Astrocyte (in vitro differentiated cells and primary cell): ENCODE measurements at regions not wholly inside any gene's neighbourhood (a gene's known extent, or its start where the extent isn't known, plus 50 kb on each side); places are given as distances from the start of the nearest gene placed in this dataset.

ENCODE experiments used
- DNase-seq: peaks from one replicate; pipeline ENCODE4 v3.0.0-alpha.2; 2010; ENCODE audit warnings: low read depth
- FAIRE-seq: peaks from 2 replicates; lab custom pipeline; 2011; peaks lifted over from hg19 to GRCh38; lab: Jason Lieb, UNC
- H2AFZ ChIP-seq: 2 replicates; pipeline ENCODE4 v1.6.0; 2012; ENCODE audit warnings: low read depth, low read length, inconsistent platforms
- H3K27ac ChIP-seq: 2 replicates; pipeline ENCODE4 v1.5.1; 2011; ENCODE audit warnings: low read depth, low read length, inconsistent platforms
- H3K27me3 ChIP-seq: 2 replicates; pipeline ENCODE4 v1.6.0; 2011; ENCODE audit warnings: low read length, inconsistent platforms; ENCODE audit not compliant: insufficient read depth
- H3K36me3 ChIP-seq: 2 replicates; pipeline ENCODE4 v1.5.1; 2011; ENCODE audit warnings: low read length, inconsistent platforms; ENCODE audit not compliant: insufficient read depth
- H3K4me1 ChIP-seq: 2 replicates; pipeline ENCODE4 v1.5.1; 2011; ENCODE audit warnings: low read length, inconsistent platforms; ENCODE audit not compliant: insufficient read depth
- H3K4me2 ChIP-seq: 2 replicates; pipeline ENCODE4 v1.6.0; 2012; ENCODE audit warnings: low read length, inconsistent platforms
- H3K4me3 ChIP-seq: 2 replicates; pipeline ENCODE4 v1.5.1; 2011; ENCODE audit warnings: low read depth, mild to moderate bottlenecking, low read length, inconsistent platforms; ENCODE audit not compliant: insufficient read depth
- H3K79me2 ChIP-seq: 2 replicates; pipeline ENCODE4 v1.6.0; 2012; ENCODE audit warnings: mild to moderate bottlenecking, low read length, inconsistent platforms; ENCODE audit not compliant: insufficient read depth
- H3K9ac ChIP-seq: 2 replicates; pipeline ENCODE4 v1.6.0; 2012; ENCODE audit warnings: mild to moderate bottlenecking, low read length, inconsistent platforms
- H3K9me3 ChIP-seq: 2 replicates; pipeline ENCODE4 v1.5.1; 2012; ENCODE audit warnings: low read depth, mild to moderate bottlenecking, low read length, inconsistent platforms; ENCODE audit not compliant: insufficient read depth
- H4K20me1 ChIP-seq: 2 replicates; pipeline ENCODE4 v1.6.0; 2012; ENCODE audit warnings: low read length, inconsistent platforms; ENCODE audit not compliant: insufficient read depth
- H3K27ac Mint-ChIP-seq: one replicate; pipeline ENCODE4 v1.8.0; 2021; ENCODE audit warnings: mild to moderate bottlenecking, mixed read lengths; ENCODE audit not compliant: unreplicated experiment
- H3K27me3 Mint-ChIP-seq: one replicate; pipeline ENCODE4 v1.8.0; 2021; ENCODE audit warnings: low read depth, mixed read lengths; ENCODE audit not compliant: unreplicated experiment
- H3K36me3 Mint-ChIP-seq: one replicate; pipeline ENCODE4 v1.8.0; 2021; ENCODE audit warnings: low read depth, mixed read lengths; ENCODE audit not compliant: unreplicated experiment
- H3K4me1 Mint-ChIP-seq: one replicate; pipeline ENCODE4 v1.8.0; 2021; ENCODE audit warnings: low read depth, mixed read lengths; ENCODE audit not compliant: unreplicated experiment
- H3K4me3 Mint-ChIP-seq: one replicate; pipeline ENCODE4 v1.8.0; 2021; ENCODE audit warnings: mild to moderate bottlenecking, moderate library complexity, mixed read lengths; ENCODE audit not compliant: unreplicated experiment
- H3K9me3 Mint-ChIP-seq: one replicate; pipeline ENCODE4 v1.8.0; 2021; ENCODE audit warnings: mild to moderate bottlenecking, mixed read lengths; ENCODE audit not compliant: unreplicated experiment
- EZH2 ChIP-seq: IDR thresholded peaks from 2 replicates; pipeline ENCODE4 v1.6.1; 2012; ENCODE audit warnings: mild to moderate bottlenecking, low read length, inconsistent platforms; ENCODE audit not compliant: insufficient read depth
- TF ChIP-seq, protein P1 (sequence below): IDR thresholded peaks from 2 replicates; pipeline ENCODE4 v1.5.1; 2011; ENCODE audit warnings: low read depth, mild to moderate bottlenecking, inconsistent platforms, low read length, moderate library complexity; ENCODE audit not compliant: insufficient read depth

DNA sequence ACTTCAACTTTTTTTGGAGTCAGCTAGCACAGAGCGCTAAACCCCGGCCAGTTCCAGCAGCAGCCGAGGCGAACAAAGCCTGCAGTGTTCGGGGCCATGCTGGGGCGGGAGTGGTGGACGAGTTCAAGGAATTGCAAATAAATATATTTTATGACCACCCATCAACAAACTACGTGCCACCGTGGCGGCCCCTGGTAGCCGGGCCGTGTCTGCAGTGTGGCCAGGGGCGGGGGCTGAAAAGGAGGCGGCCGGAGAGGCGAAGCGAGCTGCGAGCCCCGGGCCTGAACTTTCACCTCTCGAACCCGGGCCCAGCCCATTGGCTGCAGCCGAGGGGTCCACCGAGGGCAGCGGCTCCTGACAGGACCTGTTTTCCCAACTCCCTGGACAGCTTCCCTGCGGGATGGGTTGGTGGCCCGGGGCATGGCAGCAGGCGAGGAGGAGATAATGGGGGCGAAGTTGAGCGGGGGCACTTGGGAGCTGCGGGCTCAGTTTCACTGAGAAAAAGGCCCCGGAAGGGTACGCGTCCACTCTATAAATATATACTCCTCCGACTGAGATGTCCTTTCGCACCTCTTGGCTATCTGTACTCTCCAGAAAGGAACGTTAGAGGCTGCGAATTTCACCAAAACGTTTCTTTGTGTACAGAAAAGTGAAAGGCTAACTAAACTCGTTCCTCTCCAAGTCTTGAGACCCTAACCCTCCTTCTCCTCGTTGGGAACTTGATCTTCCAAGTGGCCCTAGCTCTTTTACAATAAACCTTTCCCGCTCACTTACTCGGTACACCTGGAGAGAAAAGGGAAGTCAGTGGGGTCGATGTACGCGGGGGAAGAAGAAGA, 164.6 kb upstream of the PPP1R3A start:
- no peak overlapping the region for H3K27ac Mint-ChIP-seq
- Histone ChIP-seq H3K4me1 (peaks cover 23% of the 10 kb centered on the region), H3K4me2 (peak overlapping the region; percentile 89), H3K79me2 (no peaks in the 10 kb centered on the region), H3K27me3 (peaks cover 28% of the 10 kb centered on the region), H3K9me3 (peaks cover 4% of the 10 kb centered on the region), H3K4me3 (peak overlapping the region; percentile 55), H4K20me1 (no peaks in the 10 kb centered on the region), H2AFZ (peak overlapping the region; percentile 52), H3K9ac (no peak overlapping the region), H3K27ac (no peak overlapping the region), H3K36me3 (no peaks in the 10 kb centered on the region)
- H3K4me3 Mint-ChIP-seq, result peak overlapping the region; percentile 75
- peaks cover 31% of the 10 kb centered on the region for H3K27me3 Mint-ChIP-seq
- H3K9me3 Mint-ChIP-seq, result no peaks in the 10 kb centered on the region
- TF ChIP-seq, protein P1, sequence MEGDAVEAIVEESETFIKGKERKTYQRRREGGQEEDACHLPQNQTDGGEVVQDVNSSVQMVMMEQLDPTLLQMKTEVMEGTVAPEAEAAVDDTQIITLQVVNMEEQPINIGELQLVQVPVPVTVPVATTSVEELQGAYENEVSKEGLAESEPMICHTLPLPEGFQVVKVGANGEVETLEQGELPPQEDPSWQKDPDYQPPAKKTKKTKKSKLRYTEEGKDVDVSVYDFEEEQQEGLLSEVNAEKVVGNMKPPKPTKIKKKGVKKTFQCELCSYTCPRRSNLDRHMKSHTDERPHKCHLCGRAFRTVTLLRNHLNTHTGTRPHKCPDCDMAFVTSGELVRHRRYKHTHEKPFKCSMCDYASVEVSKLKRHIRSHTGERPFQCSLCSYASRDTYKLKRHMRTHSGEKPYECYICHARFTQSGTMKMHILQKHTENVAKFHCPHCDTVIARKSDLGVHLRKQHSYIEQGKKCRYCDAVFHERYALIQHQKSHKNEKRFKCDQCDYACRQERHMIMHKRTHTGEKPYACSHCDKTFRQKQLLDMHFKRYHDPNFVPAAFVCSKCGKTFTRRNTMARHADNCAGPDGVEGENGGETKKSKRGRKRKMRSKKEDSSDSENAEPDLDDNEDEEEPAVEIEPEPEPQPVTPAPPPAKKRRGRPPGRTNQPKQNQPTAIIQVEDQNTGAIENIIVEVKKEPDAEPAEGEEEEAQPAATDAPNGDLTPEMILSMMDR, result no peak
- peak; percentile 76 for TF ChIP-seq EZH2
- DNase-seq (no peak), FAIRE-seq (no peak)
- peaks cover 2% of the 10 kb centered on the region for H3K4me1 Mint-ChIP-seq
- H3K36me3 Mint-ChIP-seq, result no peaks in the 10 kb centered on the region

DNA sequence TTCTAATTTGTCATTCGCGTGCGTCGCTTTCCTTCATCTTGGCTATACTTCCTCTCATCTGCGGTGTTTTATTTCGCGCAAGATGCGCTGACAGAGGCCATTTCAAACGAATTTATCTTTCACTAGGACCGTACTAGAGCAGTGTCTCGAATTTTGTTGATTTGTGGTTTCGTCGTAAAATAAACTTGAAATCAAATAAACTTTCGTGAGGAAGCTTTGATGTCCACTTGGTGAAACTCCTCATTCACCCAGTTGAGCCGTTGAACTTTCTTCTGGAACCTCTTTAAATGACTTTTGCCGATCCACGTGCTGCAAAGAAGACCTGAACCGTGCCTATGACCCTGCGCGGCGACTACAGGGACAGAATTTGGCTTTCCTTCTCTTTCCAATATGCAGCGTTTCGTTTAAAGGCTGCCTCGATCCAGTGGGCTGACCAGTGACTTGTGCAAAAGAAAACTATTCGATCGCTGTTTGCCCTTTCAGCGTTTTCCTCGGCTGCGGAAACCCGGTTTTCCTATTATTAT, 163.9 kb upstream of the PPP1R3A start:
- Histone ChIP-seq H3K9me3 (peaks cover 4% of the 10 kb centered on the region), H3K27ac (no peak overlapping the region), H2AFZ (peak overlapping the region; percentile 52), H3K27me3 (peaks cover 28% of the 10 kb centered on the region), H3K36me3 (no peaks in the 10 kb centered on the region), H3K79me2 (no peaks in the 10 kb centered on the region), H4K20me1 (no peaks in the 10 kb centered on the region), H3K4me2 (peak overlapping the region; percentile 89), H3K4me3 (peak overlapping the region; percentile 55), H3K4me1 (peaks cover 23% of the 10 kb centered on the region), H3K9ac (peak overlapping the region; percentile 57)
- Mint-ChIP-seq H3K27me3 (peaks cover 25% of the 10 kb centered on the region), H3K9me3 (no peaks in the 10 kb centered on the region), H3K36me3 (no peaks in the 10 kb centered on the region), H3K27ac (no peak overlapping the region), H3K4me3 (peak overlapping the region; percentile 74), H3K4me1 (peaks cover 2% of the 10 kb centered on the region)
- TF ChIP-seq, protein P1, result no peak
- TF ChIP-seq EZH2, result no peak
- FAIRE-seq, result no peak
- no peak for DNase-seq
